H9 (cell line): ENCODE measurements at regions not wholly inside any gene's neighbourhood (a gene's known extent, or its start where the extent isn't known, plus 50 kb on each side); places are given as distances from the start of the nearest gene placed in this dataset.

Experiments
- DNase-seq: peaks from one replicate; pipeline ENCODE4 v3.0.0-alpha.2; 2017
- H2AFZ ChIP-seq: one replicate; pipeline ENCODE4 v1.6.1; 2013; ENCODE audit warnings: mild to moderate bottlenecking, low read length, control low read depth, moderate library complexity
- H2AK5ac ChIP-seq: 2 replicates; pipeline ENCODE4 v1.6.1; 2013; ENCODE audit warnings: low read length, control low read depth, mixed read lengths; ENCODE audit not compliant: insufficient read length
- H2BK120ac ChIP-seq: one replicate; pipeline ENCODE4 v1.6.1; 2013; ENCODE audit warnings: low read depth, mild to moderate bottlenecking, low read length, control low read depth, inconsistent platforms; ENCODE audit not compliant: poor library complexity, severe bottlenecking
- H2BK12ac ChIP-seq: 2 replicates; pipeline ENCODE4 v1.6.1; 2013; ENCODE audit warnings: low read length, control low read depth, mixed read lengths, low read depth; ENCODE audit not compliant: insufficient read length
- H2BK15ac ChIP-seq: 2 replicates; pipeline ENCODE4 v1.6.1; 2013; ENCODE audit warnings: low read depth, low read length, control low read depth
- H2BK20ac ChIP-seq: one replicate; pipeline ENCODE4 v1.6.1; 2013; ENCODE audit warnings: low read depth, mild to moderate bottlenecking, low read length, control low read depth, inconsistent platforms; ENCODE audit not compliant: poor library complexity, severe bottlenecking
- H2BK5ac ChIP-seq: 2 replicates; pipeline ENCODE4 v1.6.1; 2013; ENCODE audit warnings: low read length, control low read depth, mixed read lengths; ENCODE audit not compliant: insufficient read length
- H3K14ac ChIP-seq: 2 replicates; pipeline ENCODE4 v1.6.1; 2013; ENCODE audit warnings: low read length, control low read depth; ENCODE audit not compliant: insufficient read depth
- H3K18ac ChIP-seq: 2 replicates; pipeline ENCODE4 v1.6.1; 2013; ENCODE audit warnings: low read depth, mild to moderate bottlenecking, mixed read lengths, low read length, control low read depth; ENCODE audit not compliant: insufficient read length
- H3K23ac ChIP-seq: 2 replicates; pipeline ENCODE4 v1.6.1; 2013; ENCODE audit warnings: low read length, control low read depth, mixed read lengths, low read depth; ENCODE audit not compliant: insufficient read length
- H3K23me2 ChIP-seq: 2 replicates; pipeline ENCODE4 v1.6.1; 2013; ENCODE audit warnings: low read depth, mild to moderate bottlenecking, mixed read lengths, low read length, control low read depth; ENCODE audit not compliant: insufficient read length, poor library complexity, severe bottlenecking
- H3K27ac ChIP-seq: 2 replicates; pipeline ENCODE4 v1.5.1; 2013; ENCODE audit warnings: low read length, control low read depth, mixed read lengths, low read depth; ENCODE audit not compliant: insufficient read length
- H3K27me3 ChIP-seq: 2 replicates; pipeline ENCODE4 v1.6.1; 2013; ENCODE audit warnings: low read length, control low read depth, inconsistent platforms; ENCODE audit not compliant: insufficient read depth
- H3K4ac ChIP-seq: 2 replicates; pipeline ENCODE4 v1.6.1; 2013; ENCODE audit warnings: low read depth, mild to moderate bottlenecking, control low read depth, inconsistent platforms, low read length, moderate library complexity
- H3K4me1 ChIP-seq: 2 replicates; pipeline ENCODE4 v1.6.1; 2013; ENCODE audit warnings: low read length, control low read depth, inconsistent platforms; ENCODE audit not compliant: insufficient read depth
- H3K4me2 ChIP-seq: 2 replicates; pipeline ENCODE4 v1.6.1; 2013; ENCODE audit warnings: low read length, control low read depth, mixed read lengths; ENCODE audit not compliant: insufficient read length, insufficient read depth
- H3K56ac ChIP-seq: 2 replicates; pipeline ENCODE4 v1.6.1; 2013; ENCODE audit warnings: low read depth, mild to moderate bottlenecking, mixed read lengths, low read length, control low read depth; ENCODE audit not compliant: insufficient read length
- H3K79me1 ChIP-seq: 2 replicates; pipeline ENCODE4 v1.6.1; 2013; ENCODE audit warnings: low read depth, mild to moderate bottlenecking, moderate library complexity, low read length, control low read depth, inconsistent platforms; ENCODE audit not compliant: insufficient read depth, poor library complexity, severe bottlenecking
- H3K79me2 ChIP-seq: 2 replicates; pipeline ENCODE4 v1.6.1; 2013; ENCODE audit warnings: low read length, control low read depth, inconsistent platforms; ENCODE audit not compliant: insufficient read depth
- H3K9ac ChIP-seq: 2 replicates; pipeline ENCODE4 v1.6.1; 2013; ENCODE audit warnings: low read length, control low read depth, mixed read lengths; ENCODE audit not compliant: insufficient read length; ENCODE audit errors: extremely low read depth
- H3K9me3 ChIP-seq: one replicate; pipeline ENCODE4 v1.6.1; 2013; ENCODE audit warnings: low read depth, low read length, inconsistent platforms; ENCODE audit not compliant: control insufficient read depth
- H3T11ph ChIP-seq: one replicate; pipeline ENCODE4 v1.6.1; 2013; ENCODE audit warnings: mild to moderate bottlenecking, low read length, control low read depth, inconsistent platforms
- H4K20me1 ChIP-seq: one replicate; pipeline ENCODE4 v1.6.1; 2013; ENCODE audit not compliant: control insufficient read depth, insufficient read length, insufficient read depth
- H4K5ac ChIP-seq: 2 replicates; pipeline ENCODE4 v1.6.1; 2013; ENCODE audit warnings: low read depth, mild to moderate bottlenecking, mixed read lengths, low read length, control low read depth; ENCODE audit not compliant: insufficient read length
- H4K8ac ChIP-seq: replicated peaks from 2 replicates; pipeline ENCODE4 v1.6.1; 2013; ENCODE audit warnings: low read length, control low read depth, mixed read lengths, low read depth; ENCODE audit not compliant: insufficient read length
- H4K91ac ChIP-seq: 2 replicates; pipeline ENCODE4 v1.6.1; 2013; ENCODE audit warnings: low read depth, mild to moderate bottlenecking, moderate library complexity, mixed read lengths, low read length, control low read depth; ENCODE audit not compliant: insufficient read length
- H3K27ac Mint-ChIP-seq, 3 experiments: 2 replicates in 2 of 3; 3 replicates in 1 of 3; pipeline ENCODE4 v1.8.0; 2020 to 2021; ENCODE audit warnings: mixed read lengths in 3 of 3, mild to moderate bottlenecking in 1 of 3, moderate library complexity in 1 of 3
- H3K27me3 Mint-ChIP-seq: 2 replicates; pipeline ENCODE4 v1.8.0; 2021; ENCODE audit warnings: low read depth, mild to moderate bottlenecking, moderate library complexity, mixed read lengths
- H3K36me3 Mint-ChIP-seq, 3 experiments: 2 replicates in 2 of 3; 3 replicates in 1 of 3; pipeline ENCODE4 v1.8.0; 2020 to 2021; ENCODE audit warnings: low read depth in 3 of 3, mixed read lengths in 3 of 3; ENCODE audit not compliant: insufficient read depth in 1 of 3
- H3K4me1 Mint-ChIP-seq, 2 experiments: 2 replicates each; pipeline ENCODE4 v1.8.0; 2020; ENCODE audit warnings: mixed read lengths in 2 of 2
- H3K4me3 Mint-ChIP-seq, 2 experiments: 2 replicates in 1 of 2; 3 replicates in 1 of 2; pipeline ENCODE4 v1.8.0; 2020 to 2021; ENCODE audit warnings: mild to moderate bottlenecking in 2 of 2, mixed read lengths in 2 of 2, moderate library complexity in 1 of 2
- H3K9me3 Mint-ChIP-seq, 2 experiments: 2 replicates in 1 of 2; 3 replicates in 1 of 2; pipeline ENCODE4 v1.8.0; 2020; ENCODE audit warnings: mild to moderate bottlenecking in 2 of 2, mixed read lengths in 2 of 2, moderate library complexity in 1 of 2
- CTCF ChIP-seq: fragments of 200-600 bp; sonication (generic); conservative IDR thresholded peaks from 3 replicates; pipeline ENCODE4 v1.8.0; 2021; ENCODE audit warnings: antibody characterized with exemption, mild to moderate bottlenecking
- WGBS: extraction: QIAGEN DNeasy Blood & Tissue Kit; methylation state at CpG from one replicate; pipeline ENCODE4 v1.1.7; 2013; ENCODE audit warnings: missing lambda C conversion rate, low lambda C conversion rate, mixed read lengths; ENCODE audit not compliant: insufficient read length; ENCODE audit errors: extremely low coverage; 5-methylcytosine and 5-hydroxymethylcytosine counted together

GRCh38 chr20:20856306-20856705 lies 143.9 kb upstream of the RALGAPA2 start:
- H3K27me3 Mint-ChIP-seq, result peaks cover 10% of the 10 kb centered on the region
- no peak overlapping the region for H3T11ph ChIP-seq

More at GRCh38 chr20:20856306-20856705, 143.9 kb upstream of the RALGAPA2 start:
- Histone ChIP-seq H3K14ac (no peak overlapping the region), H3K79me1 (no peaks in the 10 kb centered on the region), H3K27ac (no peak overlapping the region), H3K23me2 (no peaks in the 10 kb centered on the region), H2BK5ac (no peak overlapping the region), H3K18ac (no peak overlapping the region), H4K91ac (no peak overlapping the region), H4K20me1 (no peaks in the 10 kb centered on the region), H2AK5ac (no peak overlapping the region), H3K23ac (no peak overlapping the region), H2AFZ (no peak overlapping the region), H3K9ac (no peak overlapping the region), H2BK20ac (no peak overlapping the region), H2BK120ac (no peak overlapping the region), H3K9me3 (no peaks in the 10 kb centered on the region), H3K79me2 (no peaks in the 10 kb centered on the region), H4K5ac (no peak overlapping the region), H2BK12ac (no peak overlapping the region), H4K8ac (no peak overlapping the region), H3K4me2 (no peak overlapping the region), H3K4me1 (no peaks in the 10 kb centered on the region), H2BK15ac (no peak overlapping the region), H3K56ac (no peak overlapping the region), H3K27me3 (no peaks in the 10 kb centered on the region), H3K4ac (no peak overlapping the region)
- no peak overlapping the region for H3K27ac Mint-ChIP-seq
- no peaks in the 10 kb centered on the region; a peak in 1 of 7 replicates for H3K36me3 Mint-ChIP-seq
- peaks cover 3 to 8% of the 10 kb centered on the region in 2 experiments; a peak in 3 of 5 replicates for H3K9me3 Mint-ChIP-seq
- peaks cover 5% of the 10 kb centered on the region in 2 experiments; a peak in 2 of 4 replicates for H3K4me1 Mint-ChIP-seq
- no CpG with 5 or more reads among the region's 7 CpGs for WGBS
- H3K4me3 Mint-ChIP-seq, result no peak overlapping the region
- TF ChIP-seq CTCF, result no peak
- DNase-seq, result no peak
